C4-2B (cell line): ENCODE measurements at regions not wholly inside any gene's neighbourhood (a gene's known extent, or its start where the extent isn't known, plus 50 kb on each side); places are given as distances from the start of the nearest gene placed in this dataset.

Experiments
- H3K27ac ChIP-seq: fragments of 450-650 bp; 2 replicates; pipeline ENCODE4 v1.5.1; 2017
- CTCF ChIP-seq: fragments of 450-650 bp; conservative IDR thresholded peaks from 2 replicates; pipeline ENCODE4 v1.5.1; 2017; ENCODE audit warnings: mild to moderate bottlenecking
- ZFX ChIP-seq: fragments of 450-650 bp; IDR thresholded peaks from 2 replicates; pipeline ENCODE4 v1.6.1; 2017

GRCh38 chr14:37862263-37862662, 266.8 kb downstream of the TTC6 start:
- no peak overlapping the region for H3K27ac ChIP-seq
- no peak for TF ChIP-seq CTCF

- H3K27ac ChIP-seq = no peak overlapping the region
- TF ChIP-seq CTCF (no peak), ZFX (no peak)
Measured at GRCh38 chr14:37864128-37864527, 268.7 kb downstream of the TTC6 start.

- TF ChIP-seq CTCF (no peak), ZFX (no peak)
- peak overlapping the region; percentile 50 for H3K27ac ChIP-seq
Measured at GRCh38 chr14:37864861-37865718, 269.7 kb downstream of the TTC6 start.

- peak overlapping the region; percentile 50; the same call in 1 of the 2 replicates for H3K27ac ChIP-seq
- no peak for TF ChIP-seq ZFX
- no peak for TF ChIP-seq CTCF
Measured at GRCh38 chr14:37865719-37866549, 270.5 kb downstream of the TTC6 start.

- no peak for TF ChIP-seq ZFX
- no peak overlapping the region for H3K27ac ChIP-seq
Measured at GRCh38 chr14:37869633-37870032, 274.2 kb downstream of the TTC6 start.

- TF ChIP-seq ZFX = no peak
- TF ChIP-seq CTCF = no peak
- H3K27ac ChIP-seq = no peak overlapping the region
Measured at GRCh38 chr14:37870170-37870569, 274.7 kb downstream of the TTC6 start.

- TF ChIP-seq CTCF (no peak), ZFX (no peak)
- H3K27ac ChIP-seq = no peak overlapping the region
Measured at GRCh38 chr14:37870632-37871346, 275.4 kb downstream of the TTC6 start.

- peak overlapping the region; percentile 4; the same call in 1 of the 2 replicates for H3K27ac ChIP-seq
Measured at GRCh38 chr14:37874065-37874428, 278.6 kb downstream of the TTC6 start.
